Chondrocyte (in vitro differentiated cells): ENCODE measurements at regions not wholly inside any gene's neighbourhood (a gene's known extent, or its start where the extent isn't known, plus 50 kb on each side); places are given as distances from the start of the nearest gene placed in this dataset.

ENCODE experiments used
- DNase-seq: peaks from one replicate; pipeline ENCODE4 v3.0.0; 2021; ENCODE audit warnings: mixed read lengths, low spot score
- H3K27ac Mint-ChIP-seq: one replicate; pipeline ENCODE4 v1.8.0; 2021; ENCODE audit warnings: mild to moderate bottlenecking, moderate library complexity, mixed read lengths; ENCODE audit not compliant: unreplicated experiment
- H3K27me3 Mint-ChIP-seq: 2 replicates; pipeline ENCODE4 v1.8.0; 2021; ENCODE audit warnings: low read depth, mixed read lengths
- H3K36me3 Mint-ChIP-seq: 2 replicates; pipeline ENCODE4 v1.8.0; 2021; ENCODE audit warnings: low read depth, mixed read lengths
- H3K4me1 Mint-ChIP-seq: 2 replicates; pipeline ENCODE4 v1.8.0; 2021; ENCODE audit warnings: low read depth, mild to moderate bottlenecking, mixed read lengths
- H3K4me3 Mint-ChIP-seq: one replicate; pipeline ENCODE4 v1.8.0; 2021; ENCODE audit warnings: mild to moderate bottlenecking, moderate library complexity, mixed read lengths; ENCODE audit not compliant: unreplicated experiment
- H3K9me3 Mint-ChIP-seq: 2 replicates; pipeline ENCODE4 v1.8.0; 2021; ENCODE audit warnings: low read depth, mixed read lengths
- CTCF ChIP-seq: fragments of 200-600 bp; sonication (generic); IDR thresholded peaks from 2 replicates; pipeline ENCODE4 v1.5.0; 2021; ENCODE audit warnings: antibody characterized with exemption, mild to moderate bottlenecking, moderate library complexity

- Mint-ChIP-seq H3K27me3 (peaks cover 5% of the 10 kb centered on the region), H3K36me3 (peaks cover 8% of the 10 kb centered on the region)
- DNase-seq: no peak
Observed at GRCh38 chr3:23055733-23056376, 147.3 kb upstream of the UBE2E2 start.

DNA sequence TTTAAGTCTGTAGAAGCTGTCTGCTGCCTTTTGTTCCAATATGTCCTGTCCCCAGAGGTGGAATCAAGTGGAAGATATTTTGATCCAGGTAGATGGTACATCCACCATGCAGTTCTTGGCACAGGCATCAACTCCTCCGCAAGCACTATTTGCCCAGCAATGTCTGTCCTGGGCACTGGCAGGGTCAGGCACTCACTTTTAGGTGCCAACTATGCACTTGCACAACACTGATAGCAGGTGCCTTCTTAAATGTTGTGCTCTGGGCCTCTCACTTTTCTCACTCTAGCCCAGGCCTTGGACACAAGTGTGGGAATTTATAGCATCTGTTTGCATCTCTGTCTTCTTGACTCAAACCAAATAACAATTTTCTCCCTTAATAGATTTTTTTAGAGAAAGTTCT is 140.5 kb upstream of the UBE2E2 start:
- no peak overlapping the region for H3K27ac Mint-ChIP-seq
- H3K9me3 Mint-ChIP-seq: peaks cover 18% of the 10 kb centered on the region
- H3K4me3 Mint-ChIP-seq: no peak overlapping the region

More at GRCh38 chr3:23055733-23056376, 147.3 kb upstream of the UBE2E2 start:
- Mint-ChIP-seq H3K27ac (peak overlapping the region; percentile 75), H3K9me3 (peaks cover 13% of the 10 kb centered on the region), H3K4me3 (no peak overlapping the region), H3K4me1 (peaks cover 17% of the 10 kb centered on the region)
- TF ChIP-seq CTCF: no peak

DNA sequence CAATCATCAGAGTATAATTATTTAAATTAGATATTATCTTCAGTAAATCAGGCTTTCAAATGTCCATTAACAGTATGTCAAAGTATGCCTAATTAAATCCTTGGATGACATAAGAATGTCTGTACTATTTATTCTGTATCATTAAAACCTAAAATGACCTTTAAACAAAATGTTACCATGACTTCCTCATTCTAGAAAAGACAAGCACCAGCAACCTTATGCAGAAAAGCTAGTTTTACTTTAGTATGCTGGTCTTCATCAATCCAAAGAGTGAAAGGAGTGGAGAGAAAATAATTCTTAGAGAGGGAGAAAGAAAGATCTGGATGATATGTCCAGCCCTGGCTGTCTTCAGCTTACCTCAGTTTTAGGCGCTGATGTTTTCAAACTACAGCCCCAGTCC is 140.1 kb upstream of the UBE2E2 start:
- Mint-ChIP-seq H3K36me3 (peaks cover 8% of the 10 kb centered on the region), H3K27me3 (peaks cover 5% of the 10 kb centered on the region), H3K27ac (no peak overlapping the region), H3K9me3 (peaks cover 16% of the 10 kb centered on the region), H3K4me1 (no peaks in the 10 kb centered on the region), H3K4me3 (no peak overlapping the region)
- no peak for TF ChIP-seq CTCF
- no peak for DNase-seq

More for the DNA sequence above, 140.5 kb upstream of the UBE2E2 start:
- H3K27me3 Mint-ChIP-seq: peaks cover 5% of the 10 kb centered on the region
- no peaks in the 10 kb centered on the region for H3K4me1 Mint-ChIP-seq
- no peak for DNase-seq
- H3K36me3 Mint-ChIP-seq: peaks cover 8% of the 10 kb centered on the region
- TF ChIP-seq CTCF: no peak

DNA sequence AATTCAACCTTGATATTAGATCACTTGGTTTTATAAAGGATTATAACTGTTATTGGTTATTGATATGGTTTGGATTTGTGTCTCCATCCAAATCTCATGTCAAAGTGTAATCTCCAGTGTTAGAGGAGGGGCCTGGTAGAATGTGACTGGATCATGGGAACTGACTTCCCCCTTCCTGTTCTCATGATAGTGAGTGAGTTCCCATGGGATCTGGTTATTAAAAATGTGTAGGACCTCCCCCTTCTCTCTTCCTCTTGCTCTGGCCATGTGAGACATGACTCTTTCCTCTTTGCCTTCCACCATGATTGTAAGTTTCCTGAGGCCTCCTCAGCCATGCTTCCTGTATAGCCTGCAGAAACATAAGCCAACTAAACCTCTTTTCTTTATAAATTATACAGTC is 136.0 kb upstream of the UBE2E2 start:
- Mint-ChIP-seq H3K9me3 (no peaks in the 10 kb centered on the region), H3K27ac (no peak overlapping the region), H3K27me3 (no peaks in the 10 kb centered on the region), H3K36me3 (no peaks in the 10 kb centered on the region), H3K4me3 (no peak overlapping the region), H3K4me1 (peaks cover 8% of the 10 kb centered on the region)
- TF ChIP-seq CTCF: no peak
- no peak for DNase-seq

DNA sequence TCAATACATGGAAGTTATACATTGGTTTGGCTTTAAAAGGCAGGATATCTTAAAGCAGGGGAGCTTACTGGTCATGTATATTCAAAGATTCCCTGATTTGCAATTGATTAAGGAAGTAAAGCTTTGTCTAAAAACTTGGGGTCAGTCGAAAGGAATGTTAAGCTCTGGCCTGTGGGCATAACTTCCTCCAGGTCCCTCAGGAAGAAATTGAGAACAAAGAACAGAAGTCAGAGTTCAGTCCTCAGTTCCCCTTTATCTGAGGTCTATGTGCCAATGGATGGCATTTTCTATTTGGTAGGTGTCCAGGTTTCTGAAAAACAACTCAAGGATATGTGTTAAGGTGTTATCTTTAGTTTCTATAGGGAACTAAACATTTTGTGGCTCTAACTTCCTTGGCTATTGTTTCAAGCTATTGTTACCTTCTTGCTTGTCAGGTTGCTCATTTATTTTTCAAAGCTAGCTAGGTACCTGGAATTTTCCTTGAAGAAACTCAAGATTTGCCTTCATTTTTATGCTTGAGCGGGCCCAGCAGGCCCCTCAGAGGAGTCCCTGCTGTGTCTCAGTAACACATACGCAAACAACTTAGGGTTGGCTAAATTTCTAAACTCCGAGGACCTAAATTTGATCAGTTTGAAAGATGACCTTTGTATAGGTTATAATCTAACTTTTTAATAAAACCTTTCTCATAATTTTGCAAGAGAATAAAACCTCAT is 135.0 kb upstream of the UBE2E2 start:
- no peak for DNase-seq
- H3K27ac Mint-ChIP-seq: no peak overlapping the region
- no peak for TF ChIP-seq CTCF
- H3K4me1 Mint-ChIP-seq: peaks cover 8% of the 10 kb centered on the region
- H3K36me3 Mint-ChIP-seq: no peaks in the 10 kb centered on the region
- no peaks in the 10 kb centered on the region for H3K9me3 Mint-ChIP-seq
- no peak overlapping the region for H3K4me3 Mint-ChIP-seq
- no peaks in the 10 kb centered on the region for H3K27me3 Mint-ChIP-seq
